CD4-positive, CD25-positive, alpha-beta regulatory T cell (primary cell): ENCODE measurements at regions not wholly inside any gene's neighbourhood (a gene's known extent, or its start where the extent isn't known, plus 50 kb on each side); places are given as distances from the start of the nearest gene placed in this dataset.
A peak's percentile ranks its signal among the peaks of the same experiment; 100 is the strongest.

ENCODE experiments used
- ATAC-seq, 2 donors: fragments of 150-1000 bp; cut with Tn5 transposase; one replicate each; pipeline ENCODE4 v1.10.0; 2021; ENCODE audit warnings: low read depth in 2 of 2, moderate number of reproducible peaks in 2 of 2, moderate library complexity in 1 of 2
- DNase-seq, 3 donors: peaks; one replicate each; pipeline versions ENCODE4 v3.0.0 to v3.0.0-alpha.2; 2012 to 2022; ENCODE audit warnings: mixed read lengths in 1 of 3
- H3K27ac ChIP-seq: one replicate; pipeline ENCODE4 v1.7.0; 2013; ENCODE audit warnings: mild to moderate bottlenecking, low read length; ENCODE audit not compliant: insufficient read depth, poor library complexity, severe bottlenecking
- H3K27me3 ChIP-seq: one replicate; pipeline ENCODE4 v1.7.0; 2013; ENCODE audit warnings: low read length; ENCODE audit not compliant: control insufficient read depth, insufficient read depth
- H3K36me3 ChIP-seq: one replicate; pipeline ENCODE4 v1.7.0; 2013; ENCODE audit warnings: mild to moderate bottlenecking, low read length, moderate library complexity; ENCODE audit not compliant: control insufficient read depth, insufficient read depth
- H3K4me1 ChIP-seq: 2 replicates; pipeline ENCODE4 v1.7.0; 2013; ENCODE audit warnings: mild to moderate bottlenecking, low read length; ENCODE audit not compliant: insufficient read depth, control insufficient read depth, poor library complexity, severe bottlenecking
- H3K4me3 ChIP-seq: one replicate; pipeline ENCODE4 v1.7.0; 2013; ENCODE audit warnings: low read depth, mild to moderate bottlenecking, low read length, moderate library complexity
- H3K9me3 ChIP-seq, 2 experiments: 1 replicate in 1 of 2; 2 replicates in 1 of 2; pipeline ENCODE4 v1.7.0; 2013; ENCODE audit warnings: low read length in 2 of 2, mild to moderate bottlenecking in 1 of 2, moderate library complexity in 1 of 2; ENCODE audit not compliant: control insufficient read depth in 2 of 2
- H3K27ac Mint-ChIP-seq, 3 donors: one replicate each; pipeline ENCODE4 v1.8.0; 2020 to 2022; ENCODE audit warnings: mild to moderate bottlenecking in 3 of 3, mixed read lengths in 3 of 3, moderate library complexity in 2 of 3
- H3K27me3 Mint-ChIP-seq: one replicate; pipeline ENCODE4 v1.8.0; 2022; ENCODE audit warnings: mild to moderate bottlenecking, mixed read lengths
- H3K36me3 Mint-ChIP-seq: one replicate; pipeline ENCODE4 v1.8.0; 2020; ENCODE audit warnings: mixed read lengths
- H3K4me1 Mint-ChIP-seq, 4 donors: one replicate each; pipeline ENCODE4 v1.8.0; 2020 to 2022; ENCODE audit warnings: mixed read lengths in 4 of 4, mild to moderate bottlenecking in 1 of 4
- H3K4me3 Mint-ChIP-seq, 4 donors: one replicate each; pipeline ENCODE4 v1.8.0; 2020 to 2022; ENCODE audit warnings: mild to moderate bottlenecking in 4 of 4, mixed read lengths in 4 of 4, moderate library complexity in 3 of 4
- H3K9me3 Mint-ChIP-seq, 7 donors: one replicate each; pipeline ENCODE4 v1.8.0; 2020 to 2022; ENCODE audit warnings: mixed read lengths in 7 of 7, mild to moderate bottlenecking in 3 of 7, moderate library complexity in 2 of 7

GRCh38 chr3:43222590-43222989 is 63.8 kb upstream of the SNRK start:
- DNase-seq, result peak in 2 of 3 donors; percentile 26 to 30
- Mint-ChIP-seq H3K9me3 (peaks cover 1 to 9% (median 8%) of the 10 kb centered on the region in 7 donors), H3K36me3 (peaks cover 10% of the 10 kb centered on the region), H3K4me3 (peak overlapping the region in 2 of 4 donors; percentile 40 to 63), H3K4me1 (peaks cover 7 to 60% (median 19%) of the 10 kb centered on the region in 4 donors), H3K27me3 (peaks cover 10% of the 10 kb centered on the region), H3K27ac (peak overlapping the region; percentile 38 to 80 (median 78))
- H3K4me3 ChIP-seq, result no peak overlapping the region
- no peaks in the 10 kb centered on the region for H3K27me3 ChIP-seq
- H3K27ac ChIP-seq, result no peak overlapping the region
- H3K36me3 ChIP-seq, result no peaks in the 10 kb centered on the region
- peaks cover 5 to 12% of the 10 kb centered on the region in 2 experiments for H3K9me3 ChIP-seq
- ATAC-seq, result peak in 1 of 2 donors; percentile 18
- peaks cover 7% of the 10 kb centered on the region for H3K4me1 ChIP-seq

- H3K9me3 Mint-ChIP-seq, result peaks cover 0 to 3% (median 0%) of the 10 kb centered on the region in 7 donors
- ATAC-seq, result no peak
- H3K27ac ChIP-seq, result no peak overlapping the region
- no peaks in the 10 kb centered on the region for H3K27me3 ChIP-seq
- DNase-seq, result no peak
- H3K4me1 ChIP-seq, result peaks cover 9% of the 10 kb centered on the region
- H3K4me1 Mint-ChIP-seq, result peaks cover 18 to 72% (median 26%) of the 10 kb centered on the region in 4 donors
- H3K4me3 Mint-ChIP-seq, result peak overlapping the region in 1 of 4 donors; percentile 26
- peaks cover 15% of the 10 kb centered on the region for H3K27me3 Mint-ChIP-seq
- no peak overlapping the region for H3K4me3 ChIP-seq
- peak overlapping the region in 1 of 3 donors; percentile 10 for H3K27ac Mint-ChIP-seq
- H3K36me3 ChIP-seq, result no peaks in the 10 kb centered on the region
- no peaks in the 10 kb centered on the region for H3K9me3 ChIP-seq
- H3K36me3 Mint-ChIP-seq, result peaks cover 4% of the 10 kb centered on the region
Observed at GRCh38 chr3:43221076-43221475, 65.3 kb upstream of the SNRK start.

- no peak overlapping the region for H3K4me3 Mint-ChIP-seq
- DNase-seq, result no peak
- no peak overlapping the region for H3K27ac Mint-ChIP-seq
- peaks cover 19 to 76% (median 31%) of the 10 kb centered on the region in 4 donors for H3K4me1 Mint-ChIP-seq
- ATAC-seq, result no peak
- H3K4me1 ChIP-seq, result peaks cover 9% of the 10 kb centered on the region
- H3K27me3 ChIP-seq, result no peaks in the 10 kb centered on the region
- H3K9me3 ChIP-seq, result no peaks in the 10 kb centered on the region
- no peak overlapping the region for H3K27ac ChIP-seq
- peaks cover 0 to 3% (median 0%) of the 10 kb centered on the region in 7 donors for H3K9me3 Mint-ChIP-seq
- H3K4me3 ChIP-seq, result no peak overlapping the region
- peaks cover 18% of the 10 kb centered on the region for H3K27me3 Mint-ChIP-seq
- peaks cover 4% of the 10 kb centered on the region for H3K36me3 Mint-ChIP-seq
- no peaks in the 10 kb centered on the region for H3K36me3 ChIP-seq
Observed at GRCh38 chr3:43219616-43220015, 66.7 kb upstream of the SNRK start.

DNA sequence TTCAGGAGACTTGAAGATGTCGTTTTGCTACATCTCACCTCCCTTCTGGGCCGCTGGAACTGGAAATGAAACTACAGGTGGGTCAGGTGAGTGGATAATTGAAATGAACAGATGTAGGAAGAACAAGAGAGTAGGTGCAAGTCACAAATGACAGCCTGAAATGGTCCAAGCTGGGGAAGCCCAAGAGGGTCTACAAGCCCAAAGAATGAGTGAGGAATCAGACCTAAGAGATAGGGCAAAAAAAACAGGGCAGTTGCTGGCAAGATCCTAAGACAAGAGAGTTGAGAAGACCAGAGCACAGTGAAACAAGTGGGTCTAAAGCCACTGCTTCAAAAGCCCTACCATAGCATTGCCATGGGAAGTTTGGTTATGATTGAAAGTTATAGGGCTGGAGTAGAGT is 67.4 kb upstream of the SNRK start:
- H3K36me3 Mint-ChIP-seq, result peaks cover 4% of the 10 kb centered on the region
- peaks cover 12 to 70% (median 28%) of the 10 kb centered on the region in 4 donors for H3K4me1 Mint-ChIP-seq
- no peak overlapping the region for H3K4me3 ChIP-seq
- H3K27me3 Mint-ChIP-seq, result peaks cover 17% of the 10 kb centered on the region
- no peaks in the 10 kb centered on the region for H3K27me3 ChIP-seq
- no peak overlapping the region for H3K27ac ChIP-seq
- no peak overlapping the region for H3K4me3 Mint-ChIP-seq
- no peaks in the 10 kb centered on the region for H3K9me3 ChIP-seq
- DNase-seq (no peak), ATAC-seq (no peak)
- peak overlapping the region in 1 of 3 donors; percentile 86 for H3K27ac Mint-ChIP-seq
- H3K36me3 ChIP-seq, result no peaks in the 10 kb centered on the region
- no peaks in the 10 kb centered on the region for H3K9me3 Mint-ChIP-seq
- peaks cover 9% of the 10 kb centered on the region for H3K4me1 ChIP-seq

DNA sequence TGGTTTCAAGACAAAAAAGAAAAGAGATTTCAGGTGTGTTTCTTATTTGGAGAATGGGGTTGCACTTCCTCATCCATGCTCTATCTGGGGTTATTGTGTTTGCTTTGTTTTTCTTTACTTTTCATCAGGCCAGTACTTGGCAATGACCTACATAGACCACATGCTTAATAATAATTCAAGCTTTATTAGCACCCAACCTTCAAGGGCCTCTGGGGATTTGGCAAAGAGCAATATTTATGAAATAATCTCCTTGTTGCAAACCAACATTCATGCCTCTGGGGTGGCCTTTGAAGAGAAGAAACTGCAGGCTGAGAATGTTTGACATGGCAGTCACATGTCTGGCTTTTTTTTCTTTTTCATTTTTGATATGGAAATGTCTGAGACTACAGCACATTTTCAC is 68.2 kb upstream of the SNRK start:
- peaks cover 4% of the 10 kb centered on the region for H3K36me3 Mint-ChIP-seq
- H3K27ac Mint-ChIP-seq, result no peak overlapping the region
- Histone ChIP-seq H3K27me3 (no peaks in the 10 kb centered on the region), H3K4me3 (no peak overlapping the region), H3K9me3 (no peaks in the 10 kb centered on the region), H3K27ac (no peak overlapping the region), H3K36me3 (no peaks in the 10 kb centered on the region), H3K4me1 (peaks cover 9% of the 10 kb centered on the region)
- DNase-seq (no peak), ATAC-seq (no peak)
- peaks cover 17% of the 10 kb centered on the region for H3K27me3 Mint-ChIP-seq
- H3K9me3 Mint-ChIP-seq, result no peaks in the 10 kb centered on the region
- H3K4me3 Mint-ChIP-seq, result no peak overlapping the region
- H3K4me1 Mint-ChIP-seq, result peaks cover 5 to 62% (median 26%) of the 10 kb centered on the region in 4 donors

- H3K27ac ChIP-seq, result no peak overlapping the region
- peaks cover 4% of the 10 kb centered on the region for H3K36me3 Mint-ChIP-seq
- no peak for DNase-seq
- H3K27me3 ChIP-seq, result no peaks in the 10 kb centered on the region
- no peaks in the 10 kb centered on the region for H3K36me3 ChIP-seq
- no peaks in the 10 kb centered on the region for H3K9me3 Mint-ChIP-seq
- no peak for ATAC-seq
- H3K4me3 ChIP-seq, result no peak overlapping the region
- peaks cover 7% of the 10 kb centered on the region for H3K4me1 ChIP-seq
- H3K4me3 Mint-ChIP-seq, result peak overlapping the region in 1 of 4 donors; percentile 17
- peaks cover 17% of the 10 kb centered on the region for H3K27me3 Mint-ChIP-seq
- H3K9me3 ChIP-seq, result no peaks in the 10 kb centered on the region
- H3K27ac Mint-ChIP-seq, result peak overlapping the region in 1 of 3 donors; percentile 37
- peaks cover 5 to 57% (median 24%) of the 10 kb centered on the region in 4 donors for H3K4me1 Mint-ChIP-seq
Observed at GRCh38 chr3:43217633-43218032, 68.7 kb upstream of the SNRK start.

DNA sequence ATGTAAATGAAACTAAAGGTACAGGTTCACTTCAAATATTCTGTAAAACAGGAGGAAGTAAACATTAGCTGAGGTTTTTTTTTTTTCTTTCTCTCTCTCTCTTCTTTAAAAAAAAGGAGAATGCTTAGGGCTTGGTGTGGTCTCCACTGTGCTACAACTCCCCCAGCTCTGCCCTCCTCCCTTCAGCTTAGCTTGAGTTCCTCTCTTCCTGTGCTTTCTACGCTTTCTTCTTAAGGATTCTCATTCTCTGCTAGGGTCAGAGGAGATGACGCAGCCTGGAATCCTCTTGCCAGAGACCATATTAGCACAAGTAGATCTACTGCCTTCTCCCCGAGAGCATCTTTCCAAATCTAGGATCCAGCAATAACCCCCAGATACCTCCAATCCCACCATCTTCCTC is 69.1 kb upstream of the SNRK start:
- Histone ChIP-seq H3K27me3 (no peaks in the 10 kb centered on the region), H3K27ac (no peak overlapping the region), H3K4me1 (peaks cover 3% of the 10 kb centered on the region), H3K4me3 (no peak overlapping the region), H3K36me3 (no peaks in the 10 kb centered on the region), H3K9me3 (no peaks in the 10 kb centered on the region)
- Mint-ChIP-seq H3K4me3 (peak overlapping the region in 3 of 4 donors; percentile 17 to 36 (median 23)), H3K27me3 (peaks cover 17% of the 10 kb centered on the region), H3K9me3 (no peaks in the 10 kb centered on the region), H3K4me1 (peaks cover 5 to 53% (median 23%) of the 10 kb centered on the region in 4 donors), H3K27ac (peak overlapping the region in 2 of 3 donors; percentile 37 to 71), H3K36me3 (peaks cover 4% of the 10 kb centered on the region)
- peak in 1 of 2 donors; percentile 22 for ATAC-seq
- DNase-seq, result no peak

DNA sequence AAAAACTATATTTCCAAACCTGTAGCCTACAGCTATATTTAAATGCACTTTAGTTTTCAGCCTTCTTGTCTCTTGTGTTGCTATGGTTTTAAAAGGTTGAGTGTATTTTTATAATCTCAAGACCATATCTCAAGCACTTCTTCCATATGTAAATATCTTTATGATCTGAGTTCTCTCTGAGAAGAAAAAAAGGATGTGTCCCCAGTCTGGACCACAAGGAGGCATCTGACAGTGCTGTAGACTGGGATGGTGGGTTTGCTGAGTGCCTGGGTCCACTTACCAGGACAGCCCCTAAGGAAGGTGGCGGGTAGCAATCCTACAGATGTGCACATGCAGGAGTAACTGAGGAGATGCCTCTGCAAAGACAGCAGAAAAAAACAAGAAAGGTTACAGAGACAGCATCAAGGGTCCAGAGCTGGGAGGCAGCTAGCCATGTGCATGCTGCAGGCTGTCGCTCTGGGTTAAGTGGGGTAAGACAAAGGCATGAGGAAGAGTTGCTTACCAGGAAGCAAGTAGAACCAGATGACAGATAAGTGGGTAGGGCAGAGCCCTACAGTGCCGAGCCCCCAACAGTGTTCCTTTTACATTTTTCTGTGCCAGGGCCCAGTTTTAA is 70.6 kb upstream of the SNRK start:
- Mint-ChIP-seq H3K4me3 (peak overlapping the region in 2 of 4 donors; percentile 10 to 48), H3K27me3 (peaks cover 17% of the 10 kb centered on the region), H3K27ac (peak overlapping the region in 2 of 3 donors; percentile 43 to 78), H3K4me1 (peaks cover 5 to 38% (median 21%) of the 10 kb centered on the region in 4 donors), H3K36me3 (peaks cover 4% of the 10 kb centered on the region), H3K9me3 (no peaks in the 10 kb centered on the region)
- Histone ChIP-seq H3K27ac (no peak overlapping the region), H3K4me3 (no peak overlapping the region), H3K4me1 (peaks cover 3% of the 10 kb centered on the region), H3K9me3 (no peaks in the 10 kb centered on the region), H3K36me3 (no peaks in the 10 kb centered on the region), H3K27me3 (no peaks in the 10 kb centered on the region)
- no peak for ATAC-seq
- peak in 1 of 3 donors; percentile 24 for DNase-seq
